Endodermal cell (in vitro differentiated cells): ENCODE measurements at regions not wholly inside any gene's neighbourhood (a gene's known extent, or its start where the extent isn't known, plus 50 kb on each side); places are given as distances from the start of the nearest gene placed in this dataset.

Experiments used
- DNase-seq: peaks from one replicate; pipeline ENCODE4 v3.0.0-alpha.2; 2017
- H3K27ac ChIP-seq: 2 replicates; pipeline ENCODE4 v1.5.1; 2013; ENCODE audit warnings: mild to moderate bottlenecking, low read depth, low read length, moderate library complexity
- H3K27me3 ChIP-seq: 2 replicates; pipeline ENCODE4 v1.6.1; 2013; ENCODE audit warnings: mild to moderate bottlenecking, low read length, moderate library complexity; ENCODE audit not compliant: insufficient read depth, control insufficient read depth, poor library complexity, severe bottlenecking
- H3K36me3 ChIP-seq: 2 replicates; pipeline ENCODE4 v1.7.0; 2013; ENCODE audit warnings: mild to moderate bottlenecking, low read length, moderate library complexity; ENCODE audit not compliant: control insufficient read depth, insufficient read depth
- H3K4me1 ChIP-seq: one replicate; pipeline ENCODE4 v1.7.0; 2013; ENCODE audit warnings: low read length; ENCODE audit not compliant: control insufficient read depth, insufficient read depth
- H3K4me3 ChIP-seq: 2 replicates; pipeline ENCODE4 v1.5.1; 2013; ENCODE audit warnings: mild to moderate bottlenecking, low read length, moderate library complexity
- H3K9ac ChIP-seq: 2 replicates; pipeline ENCODE4 v1.6.1; 2013; ENCODE audit warnings: mild to moderate bottlenecking, low read length, moderate library complexity; ENCODE audit not compliant: poor library complexity, severe bottlenecking; ENCODE audit errors: extremely low read depth
- H3K9me3 ChIP-seq: 2 replicates; pipeline ENCODE4 v1.6.1; 2013; ENCODE audit warnings: mild to moderate bottlenecking, low read length, moderate library complexity; ENCODE audit not compliant: control insufficient read depth
- H3K27ac Mint-ChIP-seq: 2 replicates; pipeline ENCODE4 v1.8.0; 2020; ENCODE audit warnings: mixed read lengths
- H3K27me3 Mint-ChIP-seq: 2 replicates; pipeline ENCODE4 v1.8.0; 2021; ENCODE audit warnings: mild to moderate bottlenecking, mixed read lengths; ENCODE audit not compliant: insufficient read depth
- H3K36me3 Mint-ChIP-seq: 2 replicates; pipeline ENCODE4 v1.8.0; 2020; ENCODE audit warnings: low read depth, mixed read lengths
- H3K4me1 Mint-ChIP-seq: 2 replicates; pipeline ENCODE4 v1.8.0; 2020; ENCODE audit warnings: mixed read lengths
- H3K4me3 Mint-ChIP-seq: 2 replicates; pipeline ENCODE4 v1.8.0; 2020; ENCODE audit warnings: mild to moderate bottlenecking, moderate library complexity, mixed read lengths
- H3K9me3 Mint-ChIP-seq: 2 replicates; pipeline ENCODE4 v1.8.0; 2020; ENCODE audit warnings: mild to moderate bottlenecking, mixed read lengths
- CTCF ChIP-seq: fragments of 200-600 bp; sonication (generic); conservative IDR thresholded peaks from 2 replicates; pipeline ENCODE4 v1.5.0; 2021; ENCODE audit warnings: antibody characterized with exemption, mild to moderate bottlenecking
- WGBS, 2 experiments: methylation state at CpG; one replicate each; pipeline versions ENCODE4 v1.1.5 to v1.1.7; 2013; ENCODE audit warnings: missing lambda C conversion rate in 2 of 2, mixed read lengths in 1 of 2; ENCODE audit not compliant: insufficient coverage in 1 of 2, insufficient read length in 1 of 2; 5-methylcytosine and 5-hydroxymethylcytosine counted together

- H3K27ac ChIP-seq: no peak overlapping the region
- H3K4me1 ChIP-seq: no peaks in the 10 kb centered on the region
- no peaks in the 10 kb centered on the region for H3K36me3 Mint-ChIP-seq
- DNase-seq: no peak
- TF ChIP-seq CTCF: no peak
- no peaks in the 10 kb centered on the region for H3K27me3 ChIP-seq
- H3K4me3 Mint-ChIP-seq: no peak overlapping the region
- no peak overlapping the region for H3K27ac Mint-ChIP-seq
- H3K9ac ChIP-seq: no peak overlapping the region
- H3K9me3 ChIP-seq: no peaks in the 10 kb centered on the region
- WGBS, 2 experiments: 88 to 89% methylated on average over 4 of the region's 4 CpGs
- no peaks in the 10 kb centered on the region for H3K4me1 Mint-ChIP-seq
- H3K36me3 ChIP-seq: no peaks in the 10 kb centered on the region
- peaks cover 3% of the 10 kb centered on the region for H3K9me3 Mint-ChIP-seq
- no peak overlapping the region for H3K4me3 ChIP-seq
- H3K27me3 Mint-ChIP-seq: peaks cover 11% of the 10 kb centered on the region
Measured at GRCh38 chr12:107493135-107493494, 192.5 kb upstream of the PWP1 start.

GRCh38 chr12:107493666-107494065, 191.9 kb upstream of the PWP1 start:
- no peak overlapping the region for H3K4me3 Mint-ChIP-seq
- Histone ChIP-seq H3K27ac (no peak overlapping the region), H3K9ac (no peak overlapping the region), H3K27me3 (no peaks in the 10 kb centered on the region), H3K4me1 (no peaks in the 10 kb centered on the region), H3K36me3 (no peaks in the 10 kb centered on the region), H3K9me3 (no peaks in the 10 kb centered on the region), H3K4me3 (no peak overlapping the region)
- no peaks in the 10 kb centered on the region for H3K36me3 Mint-ChIP-seq
- DNase-seq: no peak
- no peaks in the 10 kb centered on the region for H3K4me1 Mint-ChIP-seq
- peaks cover 3% of the 10 kb centered on the region for H3K9me3 Mint-ChIP-seq
- TF ChIP-seq CTCF: no peak
- H3K27me3 Mint-ChIP-seq: peaks cover 11% of the 10 kb centered on the region
- no peak overlapping the region for H3K27ac Mint-ChIP-seq
- WGBS, 2 experiments: 100% methylated on average over 2 of the region's 2 CpGs

DNA sequence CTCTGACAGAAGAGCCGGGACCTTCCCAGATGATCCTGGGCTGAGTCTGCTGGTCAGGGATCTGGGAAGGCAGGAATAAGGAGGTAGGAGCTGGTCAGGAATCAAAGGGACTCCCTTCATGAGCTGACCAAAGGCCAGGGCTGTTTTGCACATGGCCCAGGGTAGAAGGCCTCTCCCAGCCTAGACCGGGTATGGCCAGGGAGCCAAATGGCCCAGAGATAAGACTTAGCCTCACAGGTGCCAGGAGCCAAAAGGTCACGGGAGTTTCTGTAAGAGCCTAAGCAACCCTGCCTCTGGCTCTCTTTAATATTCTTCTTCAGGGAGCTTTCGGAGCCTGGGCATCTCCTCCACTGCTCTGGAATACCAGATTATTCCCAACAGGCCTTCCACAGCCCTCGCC, 191.3 kb upstream of the PWP1 start:
- TF ChIP-seq CTCF: no peak
- Histone ChIP-seq H3K27me3 (no peaks in the 10 kb centered on the region), H3K4me3 (no peak overlapping the region), H3K9ac (no peak overlapping the region), H3K9me3 (no peaks in the 10 kb centered on the region), H3K36me3 (no peaks in the 10 kb centered on the region), H3K27ac (no peak overlapping the region), H3K4me1 (no peaks in the 10 kb centered on the region)
- Mint-ChIP-seq H3K4me1 (no peaks in the 10 kb centered on the region), H3K9me3 (peaks cover 3% of the 10 kb centered on the region), H3K36me3 (no peaks in the 10 kb centered on the region), H3K4me3 (no peak overlapping the region), H3K27ac (no peak overlapping the region), H3K27me3 (peaks cover 11% of the 10 kb centered on the region)
- WGBS, 2 experiments: 91% methylated on average over 4 to 5 of the region's 5 CpGs
- no peak for DNase-seq
